ENCODE measurements at regions not wholly inside any gene's neighbourhood (a gene's known extent, or its start where the extent isn't known, plus 50 kb on each side); places are given as distances from the start of the nearest gene placed in this dataset.

- TF ChIP-seq CTCF (IDR thresholded peaks at IDR 0.05), result no peak
- TF ChIP-seq POLR2A (IDR thresholded peaks at IDR 0.05), result no peak
Measured at GRCh38 chr6:56724455-56724854, 81.8 kb upstream of the DST start.

Measured in upper lobe of left lung (tissue), 4 donors.